ENCODE measurements at regions not wholly inside any gene's neighbourhood (a gene's known extent, or its start where the extent isn't known, plus 50 kb on each side); places are given as distances from the start of the nearest gene placed in this dataset.

DNA sequence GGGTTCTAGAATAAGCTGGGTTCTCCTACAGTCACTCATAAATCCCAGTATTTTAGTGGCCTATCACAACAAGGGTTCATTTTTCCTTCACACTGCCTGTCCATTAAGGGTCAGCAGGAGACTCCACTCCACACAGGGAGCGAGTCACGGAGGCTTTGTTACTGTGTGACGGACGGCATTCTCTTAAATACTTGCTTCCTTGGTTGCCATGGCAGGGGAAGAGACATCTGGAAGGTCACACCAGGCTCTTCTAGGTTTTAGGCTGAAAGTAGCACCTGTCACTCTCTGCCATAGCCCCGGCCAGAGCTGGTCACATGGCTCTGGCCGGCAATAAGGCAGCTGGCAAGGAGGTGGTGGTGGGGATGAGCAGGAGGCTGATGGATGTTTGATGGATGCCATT is 89.4 kb upstream of the ANKRD34C start:
- TF ChIP-seq, protein P1, sequence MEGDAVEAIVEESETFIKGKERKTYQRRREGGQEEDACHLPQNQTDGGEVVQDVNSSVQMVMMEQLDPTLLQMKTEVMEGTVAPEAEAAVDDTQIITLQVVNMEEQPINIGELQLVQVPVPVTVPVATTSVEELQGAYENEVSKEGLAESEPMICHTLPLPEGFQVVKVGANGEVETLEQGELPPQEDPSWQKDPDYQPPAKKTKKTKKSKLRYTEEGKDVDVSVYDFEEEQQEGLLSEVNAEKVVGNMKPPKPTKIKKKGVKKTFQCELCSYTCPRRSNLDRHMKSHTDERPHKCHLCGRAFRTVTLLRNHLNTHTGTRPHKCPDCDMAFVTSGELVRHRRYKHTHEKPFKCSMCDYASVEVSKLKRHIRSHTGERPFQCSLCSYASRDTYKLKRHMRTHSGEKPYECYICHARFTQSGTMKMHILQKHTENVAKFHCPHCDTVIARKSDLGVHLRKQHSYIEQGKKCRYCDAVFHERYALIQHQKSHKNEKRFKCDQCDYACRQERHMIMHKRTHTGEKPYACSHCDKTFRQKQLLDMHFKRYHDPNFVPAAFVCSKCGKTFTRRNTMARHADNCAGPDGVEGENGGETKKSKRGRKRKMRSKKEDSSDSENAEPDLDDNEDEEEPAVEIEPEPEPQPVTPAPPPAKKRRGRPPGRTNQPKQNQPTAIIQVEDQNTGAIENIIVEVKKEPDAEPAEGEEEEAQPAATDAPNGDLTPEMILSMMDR (conservative IDR thresholded peaks at IDR 0.05 in 1 of 2, IDR thresholded peaks at IDR 0.05 in 1 of 2; ENCODE audit: low read depth in 1 of 2, low read length in 2 of 2), result no peak
- no peak for TF ChIP-seq EZH2 (IDR thresholded peaks at IDR 0.05; ENCODE audit: low read length, missing control alignments)
